IMR-90 (cell line): ENCODE measurements at regions not wholly inside any gene's neighbourhood (a gene's known extent, or its start where the extent isn't known, plus 50 kb on each side); places are given as distances from the start of the nearest gene placed in this dataset.

Source experiments
- ATAC-seq: fragments of 200-7000 bp; cut with Tn5 transposase; 2 replicates; pipeline ENCODE4 v1.9.1; 2020; ENCODE audit warnings: low read depth, mild to moderate bottlenecking, moderate library complexity
- BruUV-seq: library from RNA; stranded (reverse); fragments of 400-500 nt; replicated peaks from 2 replicates; lab custom pipeline; 2021; lab: Mats Ljungman, UMichigan
- CTCF ChIA-PET: fragments of 300-600 bp; formaldehyde crosslinking; extraction: SDS; loops from one replicate; lab custom pipeline; 2021; ENCODE audit warnings: antibody characterized with exemption; lab: Yijun Ruan, JAX
- POLR2A ChIA-PET: fragments of 300-600 bp; sonication (Branson Sonifier 250); formaldehyde crosslinking; loops from one replicate; lab custom pipeline; 2022; ENCODE audit warnings: antibody characterized with exemption; ENCODE audit not compliant: unreplicated experiment; lab: Charles Lee
- DNase-seq: peaks from one replicate; pipeline ENCODE4 v3.0.0; 2013
- H2AFZ ChIP-seq: replicated peaks from 2 replicates; pipeline ENCODE3; 2013; ENCODE audit warnings: low read length, mild to moderate bottlenecking; ENCODE audit not compliant: poor library complexity
- H2AK5ac ChIP-seq: 2 replicates; pipeline ENCODE4 v1.6.1; 2013; ENCODE audit warnings: low read depth, low read length, inconsistent platforms
- H2AK9ac ChIP-seq: replicated peaks from 2 replicates; pipeline ENCODE3; 2013; ENCODE audit warnings: mild to moderate bottlenecking, low read depth, low read length, moderate library complexity; ENCODE audit not compliant: poor library complexity
- H2BK120ac ChIP-seq: 2 replicates; pipeline ENCODE4 v1.6.1; 2013; ENCODE audit warnings: low read depth, low read length, inconsistent platforms
- H2BK15ac ChIP-seq: 3 replicates; pipeline ENCODE4 v1.6.1; 2013; ENCODE audit warnings: low read depth, low read length, inconsistent platforms
- H2BK20ac ChIP-seq: 2 replicates; pipeline ENCODE4 v1.6.1; 2013; ENCODE audit warnings: low read depth, mild to moderate bottlenecking, inconsistent platforms, low read length, moderate library complexity
- H2BK5ac ChIP-seq: 2 replicates; pipeline ENCODE4 v1.6.1; 2013; ENCODE audit warnings: mild to moderate bottlenecking, low read depth, low read length, inconsistent platforms; ENCODE audit not compliant: poor library complexity, severe bottlenecking
- H3K14ac ChIP-seq: replicated peaks from 2 replicates; pipeline ENCODE4 v1.6.1; 2013; ENCODE audit warnings: low read depth, low read length, inconsistent platforms
- H3K18ac ChIP-seq: 2 replicates; pipeline ENCODE4 v1.6.1; 2013; ENCODE audit warnings: low read depth, low read length, control low read depth
- H3K23ac ChIP-seq: 2 replicates; pipeline ENCODE4 v1.6.1; 2013; ENCODE audit warnings: low read depth, low read length, inconsistent platforms
- H3K27ac ChIP-seq: 2 replicates; pipeline ENCODE4 v1.5.1; 2013; ENCODE audit warnings: mild to moderate bottlenecking, control low read depth, low read length; ENCODE audit not compliant: insufficient read depth
- H3K27me3 ChIP-seq: 2 replicates; pipeline ENCODE4 v1.6.1; 2013; ENCODE audit warnings: low read length; ENCODE audit not compliant: control insufficient read depth, insufficient read depth
- H3K36me3 ChIP-seq: 2 replicates; pipeline ENCODE4 v1.6.1; 2013; ENCODE audit warnings: low read length, mixed read lengths; ENCODE audit not compliant: control insufficient read depth, insufficient read depth
- H3K4ac ChIP-seq: 2 replicates; pipeline ENCODE4 v1.6.1; 2013; ENCODE audit warnings: low read depth, low read length, inconsistent platforms
- H3K4me1 ChIP-seq: 2 replicates; pipeline ENCODE4 v1.6.1; 2013; ENCODE audit warnings: low read length, mixed read lengths; ENCODE audit not compliant: control insufficient read depth, insufficient read depth
- H3K4me2 ChIP-seq: 2 replicates; pipeline ENCODE4 v1.6.1; 2013; ENCODE audit warnings: low read depth, mild to moderate bottlenecking, control low read depth, low read length, moderate library complexity
- H3K4me3 ChIP-seq: 2 replicates; pipeline ENCODE4 v1.5.1; 2013; ENCODE audit warnings: low read depth, mild to moderate bottlenecking, control low read depth, low read length, moderate library complexity; ENCODE audit not compliant: insufficient read depth
- H3K56ac ChIP-seq: 2 replicates; pipeline ENCODE4 v1.6.1; 2013; ENCODE audit warnings: low read length, inconsistent platforms; ENCODE audit not compliant: insufficient read depth; ENCODE audit errors: extremely low read depth
- H3K79me1 ChIP-seq, 2 experiments: 2 replicates each; pipeline ENCODE4 v1.6.1; 2013; ENCODE audit warnings: low read length in 2 of 2, inconsistent platforms in 1 of 2, low read depth in 1 of 2
- H3K9ac ChIP-seq: 2 replicates; pipeline ENCODE4 v1.6.1; 2013; ENCODE audit warnings: low read depth, low read length, control low read depth
- H3K9me1 ChIP-seq: 2 replicates; pipeline ENCODE4 v1.6.1; 2013; ENCODE audit warnings: low read length, inconsistent platforms; ENCODE audit not compliant: insufficient read depth
- H3K9me3 ChIP-seq: 2 replicates; pipeline ENCODE4 v1.6.1; 2013; ENCODE audit warnings: low read length; ENCODE audit not compliant: control insufficient read depth, insufficient read depth
- H4K20me1 ChIP-seq: 2 replicates; pipeline ENCODE4 v1.6.1; 2013; ENCODE audit warnings: low read length, inconsistent platforms; ENCODE audit not compliant: insufficient read depth
- H4K5ac ChIP-seq: 2 replicates; pipeline ENCODE4 v1.6.1; 2013; ENCODE audit warnings: mild to moderate bottlenecking, low read depth, low read length, control low read depth
- H4K8ac ChIP-seq, 2 experiments: 2 replicates each; pipeline ENCODE4 v1.6.1; 2013; ENCODE audit warnings: low read depth in 2 of 2, low read length in 2 of 2, control low read depth in 1 of 2, inconsistent platforms in 1 of 2
- H4K91ac ChIP-seq: 2 replicates; pipeline ENCODE4 v1.6.1; 2013; ENCODE audit warnings: low read depth, low read length, inconsistent platforms; ENCODE audit not compliant: insufficient read depth
- CTCF ChIP-seq: conservative IDR thresholded peaks from 2 replicates; pipeline ENCODE4 v1.5.1; 2012; ENCODE audit warnings: mild to moderate bottlenecking, low read depth, low read length, improper control_type of control experiment
- FOS ChIP-seq: fragments of 150-350 bp; IDR thresholded peaks from 2 replicates; pipeline ENCODE4 v1.6.1; 2016; ENCODE audit warnings: low read depth, low read length
- MXI1 ChIP-seq: IDR thresholded peaks from 2 replicates; pipeline ENCODE4 v1.6.1; 2012; ENCODE audit warnings: low read depth, mild to moderate bottlenecking, low read length, moderate library complexity, borderline replicate concordance
- NFE2L2 ChIP-seq: fragments of 150-350 bp; IDR thresholded peaks from 2 replicates; pipeline ENCODE4 v1.6.1; 2016; ENCODE audit warnings: low read depth, mild to moderate bottlenecking, low read length
- RFX5 ChIP-seq: IDR thresholded peaks from 2 replicates; pipeline ENCODE4 v1.8.0; 2012; ENCODE audit warnings: low read depth, mild to moderate bottlenecking, low read length, moderate library complexity
- SMC3 ChIP-seq: fragments of 150-350 bp; IDR thresholded peaks from 2 replicates; pipeline ENCODE4 v1.6.1; 2016; ENCODE audit warnings: low read depth, mild to moderate bottlenecking, antibody characterized with exemption, low read length, moderate library complexity
- USF2 ChIP-seq: fragments of 150-350 bp; IDR thresholded peaks from 2 replicates; pipeline ENCODE4 v1.6.1; 2017; ENCODE audit warnings: mild to moderate bottlenecking, antibody characterized with exemption, low read length, low read depth
- WGBS, 2 experiments: methylation state at CpG; one replicate each; pipeline versions ENCODE4 v1.1.5 to v1.1.7; 2013; ENCODE audit warnings: missing lambda C conversion rate in 2 of 2; ENCODE audit not compliant: insufficient read length in 1 of 2; ENCODE audit errors: extremely low coverage in 2 of 2; 5-methylcytosine and 5-hydroxymethylcytosine counted together
- dilution Hi-C: fragments of 300-500 bp; cut with HindIII; formaldehyde crosslinking; loops from one replicate; pipeline ENCODE4 v1.14.3; 2018; ENCODE audit warnings: low sequenced_read_pairs; ENCODE audit not compliant: unreplicated experiment
- in situ Hi-C: fragments of 300-500 bp; cut with MboI; formaldehyde crosslinking; loops from 3 replicates; pipeline ENCODE4 v1.14.3; 2019; ENCODE audit warnings: low sequenced_read_pairs, inconsistent platforms, mixed read lengths
- intact Hi-C: fragments of 100-400 bp; cut with micrococcal nuclease; formaldehyde crosslinking; loops from 2 replicates; pipeline ENCODE4 v1.10.0; 2022

- DNase-seq (no peak), ATAC-seq (no peak)
- CTCF ChIA-PET = no interaction called here
- no peak overlapping the region for H4K91ac ChIP-seq
- no peaks in the 10 kb centered on the region for H3K36me3 ChIP-seq
- no peaks in the 10 kb centered on the region for H3K27me3 ChIP-seq
- H3K18ac ChIP-seq = no peak overlapping the region
- dilution Hi-C loops (loop anchor here (25.0 kb wide), 1 partner anchor 95 kb away; no protein-coding TSS in a partner anchor), in situ Hi-C loops (no loop called here), intact Hi-C loops (no loop called here)
- POLR2A ChIA-PET = no interaction called here
- WGBS, 2 experiments = 97% methylated on average over 5 of the region's 10 CpGs; no CpG with 5 or more reads in 1 of the 2 experiments
- H3K56ac ChIP-seq = no peak overlapping the region
- H3K4ac ChIP-seq = no peak overlapping the region
- H4K20me1 ChIP-seq = no peaks in the 10 kb centered on the region
- H4K8ac ChIP-seq = no peak overlapping the region
- H2BK20ac ChIP-seq = no peak overlapping the region
- no peak overlapping the region for H2AFZ ChIP-seq
- no peaks in the 10 kb centered on the region for H3K9me3 ChIP-seq
- no peak overlapping the region for H2BK15ac ChIP-seq
- H2BK120ac ChIP-seq = no peak overlapping the region
- no peak overlapping the region for H3K27ac ChIP-seq
- no peak overlapping the region for H3K4me2 ChIP-seq
- no peaks in the 10 kb centered on the region for H3K79me1 ChIP-seq
- TF ChIP-seq USF2 (no peak), CTCF (no peak), SMC3 (no peak), FOS (no peak), RFX5 (no peak), NFE2L2 (no peak), MXI1 (no peak)
- H2BK5ac ChIP-seq = no peak overlapping the region
- H3K23ac ChIP-seq = no peak overlapping the region
- H4K5ac ChIP-seq = no peak overlapping the region
- no peak overlapping the region for H3K14ac ChIP-seq
- no peak overlapping the region for H3K9ac ChIP-seq
- H3K4me1 ChIP-seq = peaks cover 15% of the 10 kb centered on the region
- 0 out of 2 replicates have a peak overlapping the region, but pooled peaks have one; percentile 10 for H2AK5ac ChIP-seq
- H3K4me3 ChIP-seq = no peak overlapping the region
- H2AK9ac ChIP-seq = no peak overlapping the region
- no TSS peak for BruUV-seq
- H3K9me1 ChIP-seq = peaks cover 4% of the 10 kb centered on the region
Observed at GRCh38 chr1:234742622-234743021, 132.6 kb upstream of the IRF2BP2 start.
